HG03378 (cell line): ENCODE measurements at regions not wholly inside any gene's neighbourhood (a gene's known extent, or its start where the extent isn't known, plus 50 kb on each side); places are given as distances from the start of the nearest gene placed in this dataset.

ENCODE experiments used
- ATAC-seq: cut with Tn5 transposase; IDR thresholded peaks from one replicate; pipeline ENCODE4 v1.9.1; 2021; ENCODE audit warnings: mild to moderate bottlenecking, moderate library complexity; ENCODE audit not compliant: unreplicated experiment

GRCh38 chr10:71042699-71043098, 154.3 kb upstream of the PCBD1 start:
- no peak for ATAC-seq

GRCh38 chr10:71043858-71044257, 155.5 kb upstream of the PCBD1 start:
- ATAC-seq, result no peak

DNA sequence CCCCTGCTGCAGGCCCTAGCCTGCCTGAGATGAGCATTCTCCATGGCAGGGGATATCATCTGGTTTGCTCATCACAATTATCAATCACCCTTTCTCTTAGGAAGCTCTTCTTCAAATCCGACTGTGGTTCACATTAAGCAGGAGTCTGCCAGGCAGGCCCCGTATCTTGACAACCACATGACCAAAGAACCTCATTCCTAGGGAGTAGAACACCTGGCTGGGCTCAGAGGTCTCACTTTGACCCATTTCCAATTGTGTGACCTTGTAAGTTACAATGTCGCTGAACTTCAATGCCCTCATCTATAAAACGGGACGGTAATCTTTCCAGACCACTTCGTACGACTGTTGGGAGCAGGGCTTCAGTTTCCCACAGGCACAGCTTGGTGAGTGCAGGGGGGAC, 156.4 kb upstream of the PCBD1 start:
- no peak for ATAC-seq

DNA sequence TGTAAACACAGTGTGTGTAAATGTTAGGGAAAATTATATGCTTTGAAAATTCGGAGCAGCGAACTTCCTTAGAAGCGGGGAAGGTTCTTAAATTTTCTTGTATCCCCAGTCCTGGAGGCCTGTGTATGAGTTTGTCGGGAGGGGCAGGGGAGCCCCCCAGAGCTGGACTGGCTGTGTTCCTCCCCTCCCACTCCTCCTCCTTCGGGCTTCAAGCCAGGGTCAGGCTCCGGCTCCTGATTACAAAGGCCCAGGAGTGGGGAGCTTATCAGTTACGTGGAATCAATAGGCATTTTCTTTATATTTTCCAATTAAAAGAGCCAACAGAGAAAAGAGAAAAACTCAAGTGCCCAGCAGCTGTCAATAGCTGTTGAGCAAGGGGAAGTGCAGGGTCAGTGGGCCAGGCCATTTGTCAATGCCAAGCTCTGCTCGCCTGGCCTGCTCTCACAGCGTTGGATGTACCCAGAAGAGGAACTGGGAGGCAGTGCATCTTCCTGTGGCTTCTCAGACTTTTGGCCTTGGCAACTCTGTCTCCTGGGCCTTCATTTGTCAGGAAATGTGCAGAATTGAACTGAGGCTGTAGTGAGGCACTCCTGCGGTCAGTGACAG, 156.9 kb upstream of the PCBD1 start:
- no peak for ATAC-seq

- no peak for ATAC-seq
Observed at GRCh38 chr10:71045936-71046335, 157.6 kb upstream of the PCBD1 start.

DNA sequence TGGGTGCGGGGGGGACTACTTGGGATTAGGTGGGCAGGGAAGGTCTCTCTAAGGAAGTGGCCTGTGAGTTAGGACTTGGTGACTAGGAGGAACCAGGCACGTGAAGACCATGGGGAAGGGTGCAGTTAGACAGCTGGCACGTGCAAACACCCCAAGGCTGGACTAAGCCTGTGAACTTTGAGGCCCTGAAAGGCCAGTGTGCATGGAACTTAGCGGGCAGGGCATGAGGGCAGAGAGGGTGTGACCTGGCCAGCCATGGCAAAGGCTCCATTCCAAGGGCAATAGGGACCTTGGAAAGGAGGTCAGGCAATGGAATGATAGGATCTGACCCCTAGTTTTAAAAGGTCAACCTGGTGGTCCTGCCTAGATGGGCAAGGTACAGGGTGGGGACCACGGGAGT, 158.4 kb upstream of the PCBD1 start:
- ATAC-seq, result no peak

GRCh38 chr10:71048971-71049615, 160.7 kb upstream of the PCBD1 start:
- ATAC-seq, result no peak

- no peak for ATAC-seq
Observed at GRCh38 chr10:71049994-71050393, 161.6 kb upstream of the PCBD1 start.

GRCh38 chr10:71052076-71052660, 160.2 kb upstream of the UNC5B start:
- ATAC-seq, result no peak

- no peak for ATAC-seq
Observed at GRCh38 chr10:71052708-71053107, 159.7 kb upstream of the UNC5B start.

DNA sequence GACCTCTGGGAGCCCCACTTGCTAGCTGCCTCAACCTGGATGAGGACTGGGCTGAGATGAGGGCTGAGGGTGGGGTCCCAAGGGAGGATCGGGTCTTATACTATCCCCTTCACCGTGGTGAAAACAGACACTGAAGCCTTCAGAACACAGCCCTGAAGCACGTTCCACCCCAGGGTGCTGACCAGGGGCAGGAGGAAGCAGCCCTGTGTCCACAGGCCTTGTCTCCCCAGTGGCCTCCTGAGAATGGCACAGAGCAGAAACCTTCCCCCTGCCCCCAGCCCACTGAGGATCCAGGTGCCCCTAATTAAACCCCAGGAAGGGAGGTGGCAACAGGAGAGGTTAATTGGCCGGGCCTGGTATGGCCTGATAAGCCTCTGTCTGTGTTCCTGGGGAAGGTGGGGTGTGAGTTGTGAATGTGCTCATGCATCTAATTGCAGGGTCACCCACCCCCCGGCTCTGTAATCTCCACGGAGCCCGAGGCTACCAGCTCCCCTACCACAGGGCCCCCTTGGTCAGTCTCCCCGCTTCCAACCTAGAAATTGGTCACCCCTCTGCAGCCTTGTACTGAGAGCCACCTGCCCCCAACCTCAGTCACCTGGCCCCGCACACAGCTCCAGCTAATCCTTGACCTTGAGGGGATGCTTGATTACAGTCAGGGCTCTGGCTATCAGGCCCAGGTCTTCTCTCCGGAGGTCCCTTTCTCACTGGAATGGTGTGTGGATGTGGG, 159.0 kb upstream of the UNC5B start:
- ATAC-seq, result no peak

DNA sequence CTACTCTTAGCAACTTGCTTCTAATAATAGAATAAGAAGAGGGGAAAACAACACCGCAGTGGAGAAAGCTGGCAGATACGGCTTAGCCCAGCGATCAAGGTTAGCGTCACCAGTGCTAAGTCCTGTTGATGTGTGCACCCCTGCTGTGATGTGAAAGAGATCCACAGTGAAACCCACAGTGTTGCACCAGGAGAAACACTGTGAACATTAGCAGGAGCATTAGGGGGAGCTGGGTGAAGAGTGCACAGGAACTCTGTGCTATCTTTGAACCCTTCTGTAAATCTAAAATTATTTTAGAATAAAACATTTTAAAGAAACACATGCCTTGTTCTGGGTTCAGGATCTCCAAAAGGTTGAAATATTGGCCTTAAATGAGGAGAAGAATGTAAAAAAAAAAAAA, 154.1 kb upstream of the UNC5B start:
- no peak for ATAC-seq

- ATAC-seq, result no peak
Observed at GRCh38 chr10:71059054-71059818, 153.1 kb upstream of the UNC5B start.

GRCh38 chr10:71059943-71060342, 152.4 kb upstream of the UNC5B start:
- ATAC-seq, result no peak

DNA sequence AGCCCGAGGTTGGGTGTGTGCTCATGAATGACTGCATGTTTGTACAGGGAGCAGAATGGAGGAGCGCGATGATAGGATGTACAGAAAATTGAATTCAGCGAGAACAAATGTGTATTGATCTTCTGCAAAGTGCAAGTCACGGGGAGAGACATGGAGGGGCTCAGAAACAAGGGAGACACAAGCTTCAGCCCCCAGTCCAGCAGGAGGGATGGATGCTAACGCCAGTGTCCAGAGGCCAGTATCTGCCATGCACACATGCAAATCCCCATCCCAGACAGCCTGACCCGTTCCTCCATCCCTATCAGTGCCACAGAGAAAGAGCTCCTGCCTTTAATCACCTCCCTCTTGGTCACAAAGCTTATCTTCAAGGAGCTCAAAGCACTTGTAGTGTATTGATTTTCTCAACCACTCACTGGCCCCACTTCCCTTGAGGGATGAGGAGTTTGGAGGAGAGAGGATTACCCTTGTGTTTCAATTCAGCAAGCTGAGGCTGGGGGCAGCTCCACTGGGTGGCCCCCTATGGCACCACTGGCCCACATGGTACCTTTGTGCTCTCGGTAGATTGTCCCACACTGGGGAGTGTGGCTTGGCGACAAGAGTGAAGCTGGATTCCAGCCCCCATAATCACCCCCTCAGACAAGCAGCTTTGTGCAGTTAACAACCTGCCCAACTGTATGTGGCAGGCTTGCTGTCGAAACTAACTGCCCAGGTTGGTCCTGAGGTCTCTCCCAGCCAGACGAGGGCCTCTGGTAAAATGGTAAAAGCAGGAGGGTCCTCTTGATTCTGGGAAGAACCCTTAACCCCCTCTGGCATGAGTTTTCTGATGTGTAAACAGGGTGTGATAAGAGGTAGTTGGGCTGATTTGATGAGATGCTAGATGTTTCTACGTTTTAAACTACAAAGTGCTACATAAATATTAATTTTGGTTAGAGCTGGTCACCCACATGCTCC, 151.6 kb upstream of the UNC5B start:
- no peak for ATAC-seq

DNA sequence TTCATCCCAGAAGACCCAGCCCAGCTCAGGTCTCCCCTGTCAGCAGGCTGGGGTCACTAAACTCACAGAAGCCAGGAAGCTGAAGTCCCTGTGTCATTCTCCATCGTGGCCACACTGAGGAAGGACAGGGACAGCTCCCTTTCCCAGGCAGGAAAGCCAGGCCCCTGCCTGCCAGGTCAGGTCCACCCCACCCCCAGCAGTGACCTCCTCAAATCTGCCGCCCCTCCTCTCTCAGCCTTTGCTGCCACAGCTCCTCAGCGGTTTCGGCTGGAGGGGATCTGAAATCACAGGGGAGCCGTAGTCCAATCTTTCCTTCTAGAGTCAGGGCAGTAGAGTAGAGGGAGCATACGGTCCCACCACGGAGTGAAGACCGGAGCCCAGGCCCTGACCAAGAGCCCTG, 150.9 kb upstream of the UNC5B start:
- ATAC-seq, result no peak

GRCh38 chr10:71062156-71062555, 150.2 kb upstream of the UNC5B start:
- ATAC-seq, result no peak

DNA sequence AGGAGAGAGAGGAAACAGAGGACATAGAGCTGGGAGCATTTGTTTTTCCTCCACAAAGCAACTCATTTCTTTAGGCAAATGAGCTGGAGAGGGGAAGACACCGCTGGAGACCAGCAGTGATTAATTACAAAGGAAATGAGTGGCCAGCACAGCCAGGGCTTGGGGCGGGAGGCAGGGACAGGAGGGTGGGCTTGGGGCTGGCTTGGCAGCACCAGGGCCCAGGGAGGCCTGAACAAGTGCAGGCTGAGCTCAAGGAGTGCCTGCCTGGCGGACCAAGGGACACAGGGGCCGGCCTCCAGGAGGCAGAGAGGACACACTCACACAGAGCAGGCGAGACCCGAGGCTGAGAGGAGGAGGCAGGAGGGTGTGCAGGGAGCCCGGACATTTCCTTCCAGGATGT, 149.0 kb upstream of the UNC5B start:
- no peak for ATAC-seq

DNA sequence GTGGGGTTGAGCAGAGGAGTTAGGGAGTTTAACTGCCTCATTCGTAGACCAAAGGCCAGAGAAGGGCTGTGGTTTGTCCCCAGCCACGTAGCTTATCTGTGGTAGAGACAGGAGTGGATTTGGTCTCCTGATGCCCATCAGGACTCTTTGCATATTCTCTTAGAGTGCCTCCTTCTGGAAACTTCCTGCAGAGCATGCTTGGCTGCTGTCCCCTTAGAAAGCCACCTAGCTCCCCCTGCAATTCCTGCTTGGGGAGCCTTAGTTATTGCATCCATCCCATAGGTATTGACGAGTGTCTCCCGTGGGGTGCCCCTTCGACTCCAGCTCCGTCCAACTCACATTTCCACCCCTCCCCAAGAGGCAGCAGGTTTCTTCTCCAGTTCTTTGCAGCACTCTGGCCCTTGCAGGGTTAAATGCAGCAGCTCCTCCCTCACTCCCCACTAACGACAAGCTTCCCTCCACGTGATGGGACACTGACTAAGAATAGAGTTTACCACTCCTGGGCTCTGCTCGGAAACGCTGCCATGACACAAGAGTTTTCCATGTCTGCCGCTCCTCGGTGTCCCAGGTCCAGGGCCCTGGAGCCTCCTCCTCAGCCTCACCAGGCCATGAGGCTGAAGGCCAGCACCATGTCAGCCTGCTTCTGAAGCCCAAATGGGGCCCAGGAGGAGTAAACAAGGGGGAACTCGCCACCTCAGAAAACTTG, 147.8 kb upstream of the UNC5B start:
- no peak for ATAC-seq

GRCh38 chr10:71065659-71066058, 146.7 kb upstream of the UNC5B start:
- no peak for ATAC-seq
